ENCODE measurements at regions not wholly inside any gene's neighbourhood (a gene's known extent, or its start where the extent isn't known, plus 50 kb on each side); places are given as distances from the start of the nearest gene placed in this dataset.

GRCh38 chr9:25029743-25030142 lies 484.0 kb upstream of the IZUMO3 start:
- no peaks in the 10 kb centered on the region for H3K27me3 ChIP-seq
- H3K4me1 ChIP-seq, result no peaks in the 10 kb centered on the region
- TF ChIP-seq CTCF (IDR thresholded peaks at IDR 0.05), result no peak
- TF ChIP-seq POLR2A (IDR thresholded peaks at IDR 0.05), result no peak
- H3K36me3 ChIP-seq, result no peaks in the 10 kb centered on the region
- no peak overlapping the region for H3K27ac ChIP-seq
- H3K9me3 ChIP-seq, result no peaks in the 10 kb centered on the region
- H3K4me3 ChIP-seq, result no peak overlapping the region
- no peak for DNase-seq

- H3K4me1 ChIP-seq, result no peaks in the 10 kb centered on the region
- no peak overlapping the region for H3K27ac ChIP-seq
- no peaks in the 10 kb centered on the region for H3K27me3 ChIP-seq
- H3K4me3 ChIP-seq, result no peak overlapping the region
- no peaks in the 10 kb centered on the region for H3K9me3 ChIP-seq
- no peak for DNase-seq
- TF ChIP-seq POLR2A (IDR thresholded peaks at IDR 0.05) (no peak), CTCF (IDR thresholded peaks at IDR 0.05) (no peak)
- no peaks in the 10 kb centered on the region for H3K36me3 ChIP-seq
Measured at GRCh38 chr9:25025686-25026085, 480.0 kb upstream of the IZUMO3 start.

- no peak for DNase-seq
- TF ChIP-seq POLR2A (IDR thresholded peaks at IDR 0.05), result no peak
- no peak for TF ChIP-seq CTCF (IDR thresholded peaks at IDR 0.05)
- H3K27ac ChIP-seq, result no peak overlapping the region
- no peak overlapping the region for H3K4me3 ChIP-seq
- no peaks in the 10 kb centered on the region for H3K27me3 ChIP-seq
- H3K9me3 ChIP-seq, result no peaks in the 10 kb centered on the region
- no peaks in the 10 kb centered on the region for H3K36me3 ChIP-seq
- H3K4me1 ChIP-seq, result no peaks in the 10 kb centered on the region
Measured at GRCh38 chr9:25025156-25025555, 479.5 kb upstream of the IZUMO3 start.

GRCh38 chr9:25017779-25018178 lies 472.1 kb upstream of the IZUMO3 start:
- Histone ChIP-seq H3K9me3 (no peaks in the 10 kb centered on the region), H3K27me3 (no peaks in the 10 kb centered on the region), H3K4me3 (no peak overlapping the region), H3K36me3 (no peaks in the 10 kb centered on the region), H3K4me1 (no peaks in the 10 kb centered on the region), H3K27ac (no peak overlapping the region)
- TF ChIP-seq POLR2A (IDR thresholded peaks at IDR 0.05) (no peak), CTCF (IDR thresholded peaks at IDR 0.05) (no peak)
- no peak for DNase-seq

GRCh38 chr9:25010027-25010662 lies 464.4 kb upstream of the IZUMO3 start:
- Histone ChIP-seq H3K36me3 (no peaks in the 10 kb centered on the region), H3K27me3 (no peaks in the 10 kb centered on the region), H3K27ac (no peak overlapping the region), H3K4me3 (no peak overlapping the region), H3K9me3 (no peaks in the 10 kb centered on the region), H3K4me1 (no peaks in the 10 kb centered on the region)
- TF ChIP-seq CTCF (IDR thresholded peaks at IDR 0.05), result no peak
- no peak for TF ChIP-seq POLR2A (IDR thresholded peaks at IDR 0.05)
- DNase-seq, result no peak

GRCh38 chr9:25003686-25004085 lies 458.0 kb upstream of the IZUMO3 start:
- no peaks in the 10 kb centered on the region for H3K27me3 ChIP-seq
- TF ChIP-seq POLR2A (IDR thresholded peaks at IDR 0.05), result no peak
- no peak for TF ChIP-seq CTCF (IDR thresholded peaks at IDR 0.05)
- no peaks in the 10 kb centered on the region for H3K9me3 ChIP-seq
- H3K36me3 ChIP-seq, result no peaks in the 10 kb centered on the region
- DNase-seq, result no peak
- H3K4me3 ChIP-seq, result no peak overlapping the region
- H3K4me1 ChIP-seq, result no peaks in the 10 kb centered on the region
- no peak overlapping the region for H3K27ac ChIP-seq

All from Peyer's patch (tissue), 4 donors.